GM23248 (cell line): ENCODE measurements at regions not wholly inside any gene's neighbourhood (a gene's known extent, or its start where the extent isn't known, plus 50 kb on each side); places are given as distances from the start of the nearest gene placed in this dataset.

ENCODE experiments used
- EZH2 ChIP-seq: fragments of 200-600 bp; sonication (generic); IDR thresholded peaks from 2 replicates; pipeline ENCODE4 v1.6.1; 2018; ENCODE audit warnings: antibody characterized with exemption, mild to moderate bottlenecking; ENCODE audit not compliant: insufficient read depth, poor library complexity, severe bottlenecking
- EZH2phosphoT487 ChIP-seq: fragments of 200-600 bp; sonication (generic); IDR thresholded peaks from 2 replicates; pipeline ENCODE4 v1.6.1; 2018; ENCODE audit warnings: antibody characterized with exemption, moderate library complexity, mild to moderate bottlenecking, low read depth; ENCODE audit not compliant: insufficient read depth

- TF ChIP-seq EZH2 = no peak
- no peak for TF ChIP-seq EZH2phosphoT487
Observed at GRCh38 chr13:80413611-80414010, 72.7 kb upstream of the SPRY2 start.
